OCI-M1 (cell line): ENCODE measurements at regions not wholly inside any gene's neighbourhood (a gene's known extent, or its start where the extent isn't known, plus 50 kb on each side); places are given as distances from the start of the nearest gene placed in this dataset.
A peak's percentile ranks its signal among the peaks of the same experiment; 100 is the strongest.

Experiments used
- DNase-seq: peaks from one replicate; lab custom pipeline; 2025; lab: John Stamatoyannopoulos, UW

- DNase-seq, result no peak
Observed at GRCh38 chr1:82215056-82215852, 414.5 kb downstream of the ADGRL2 start.

GRCh38 chr1:82214606-82215005 lies 413.9 kb downstream of the ADGRL2 start:
- no peak for DNase-seq

DNA sequence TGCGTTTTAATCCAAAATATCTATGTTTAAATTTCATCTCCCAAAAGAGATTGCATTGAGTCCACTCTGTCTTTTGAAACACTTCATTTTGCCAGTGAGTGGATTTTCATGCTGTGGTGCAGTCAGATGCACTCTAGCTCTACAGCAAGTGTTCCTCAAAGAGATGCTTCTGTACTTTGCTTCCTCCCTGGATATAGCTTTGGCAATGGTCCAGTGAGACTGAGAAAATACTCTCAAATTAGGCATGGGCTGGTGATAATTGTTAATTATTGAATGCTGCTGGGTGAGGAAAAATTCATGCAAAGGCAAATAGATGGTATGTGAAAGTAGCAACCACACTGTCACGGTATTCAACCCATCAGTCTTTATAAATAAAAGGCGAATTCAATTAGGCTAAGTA lies 396.9 kb downstream of the ADGRL2 start:
- DNase-seq, result no peak

DNA sequence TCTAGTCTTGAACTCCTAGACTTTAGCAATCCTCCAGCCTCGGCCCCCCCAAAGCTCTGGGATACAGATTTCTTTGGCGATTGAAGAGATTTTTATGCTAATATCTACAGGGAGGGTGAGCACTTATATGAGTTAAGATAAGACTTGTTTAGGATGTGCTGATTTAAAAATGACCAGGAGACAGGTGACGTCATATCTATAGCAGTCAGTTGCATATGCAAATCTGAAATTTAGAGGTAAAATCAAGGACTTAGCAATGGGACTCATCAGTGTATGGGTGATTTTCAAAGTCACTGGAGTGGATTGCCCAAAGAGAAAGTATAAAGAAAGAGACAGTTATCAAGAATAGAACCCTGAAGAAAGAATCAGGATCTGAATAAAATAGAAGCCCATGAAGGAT lies 394.5 kb downstream of the ADGRL2 start:
- no peak for DNase-seq

GRCh38 chr1:82185084-82185483 lies 384.4 kb downstream of the ADGRL2 start:
- no peak for DNase-seq

GRCh38 chr1:82181846-82182245 lies 381.1 kb downstream of the ADGRL2 start:
- DNase-seq, result no peak

- no peak for DNase-seq
Observed at GRCh38 chr1:82179131-82179530, 378.4 kb downstream of the ADGRL2 start.

DNA sequence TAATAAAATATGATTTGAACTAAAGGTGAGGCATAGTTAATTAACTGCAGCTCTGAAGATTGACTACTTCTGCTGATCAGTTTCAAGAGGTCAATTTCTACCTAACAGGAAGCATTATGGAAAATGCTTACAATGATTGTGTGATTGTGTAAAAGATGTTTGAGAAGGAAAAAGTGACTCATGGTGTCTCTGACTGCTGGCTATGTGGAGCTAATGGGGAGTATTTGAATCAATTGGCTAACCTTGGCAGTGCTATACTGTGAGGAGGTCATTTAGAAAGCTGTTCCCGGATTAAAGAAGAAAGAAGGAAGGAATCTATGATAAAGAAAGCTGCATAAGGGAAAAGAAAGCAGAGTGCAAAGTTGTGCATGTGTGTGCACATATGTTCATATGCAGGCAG lies 376.5 kb downstream of the ADGRL2 start:
- no peak for DNase-seq

GRCh38 chr1:82171955-82172354 lies 371.2 kb downstream of the ADGRL2 start:
- DNase-seq, result no peak

DNA sequence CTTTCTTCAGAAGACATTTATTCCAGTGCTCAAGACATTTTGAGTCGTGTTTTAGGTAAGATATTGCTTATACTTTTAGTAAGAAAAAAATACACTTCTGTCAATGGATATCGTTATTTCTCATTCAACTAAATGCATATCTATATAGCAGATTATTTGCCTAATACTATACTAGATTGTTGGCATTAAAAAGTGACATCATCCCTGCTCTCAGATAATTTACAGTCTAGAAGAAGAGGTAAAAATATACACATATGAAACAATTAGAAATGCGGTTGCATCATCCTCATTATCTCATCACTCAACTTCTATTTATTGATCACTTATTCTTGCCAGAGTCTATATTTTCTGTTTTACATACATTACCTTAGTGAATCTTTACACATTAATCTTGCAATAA lies 367.7 kb downstream of the ADGRL2 start:
- no peak for DNase-seq

GRCh38 chr1:82165304-82165703 lies 364.6 kb downstream of the ADGRL2 start:
- no peak for DNase-seq

GRCh38 chr1:82162486-82163420 lies 362.0 kb downstream of the ADGRL2 start:
- no peak for DNase-seq

DNA sequence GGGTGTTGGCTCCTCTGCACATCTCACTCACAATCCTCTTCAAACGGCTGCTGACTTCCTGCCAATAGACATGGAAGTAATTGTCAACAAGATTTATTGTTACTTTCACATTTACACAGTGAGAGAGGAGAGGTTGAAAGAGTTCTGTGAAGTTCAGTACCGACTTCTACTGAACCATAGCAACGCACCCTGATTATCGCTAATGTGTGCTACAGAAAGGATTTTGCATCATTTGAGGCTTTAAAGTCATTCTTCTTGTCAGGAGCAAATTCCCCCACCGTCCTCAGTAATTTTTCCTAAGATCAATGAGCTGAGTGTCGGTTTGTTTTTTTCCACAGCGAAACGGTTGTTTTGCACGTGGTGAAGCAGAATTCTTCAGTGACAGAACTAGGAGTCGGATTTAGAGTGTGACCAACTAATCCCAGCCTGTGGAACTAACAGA lies 361.0 kb downstream of the ADGRL2 start:
- DNase-seq, result peak; percentile 38

DNA sequence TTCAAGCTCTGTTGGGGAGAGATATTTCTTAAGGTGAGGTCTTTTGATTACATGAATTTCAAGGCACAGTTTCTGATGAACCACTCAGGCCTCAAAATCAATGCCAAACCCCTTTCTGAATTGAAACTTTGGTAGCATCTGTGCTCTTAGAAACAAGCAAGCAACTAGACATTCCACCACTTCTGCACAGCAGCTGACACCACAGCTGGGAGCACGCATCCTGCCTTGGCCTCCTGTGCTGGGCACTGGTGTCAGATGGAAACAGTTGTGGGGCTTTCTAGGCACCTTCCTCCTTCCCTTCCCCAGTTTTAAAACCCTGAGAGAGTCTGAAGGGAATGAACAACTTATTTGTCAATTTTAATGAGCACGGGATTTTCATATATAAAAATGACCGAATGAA lies 360.2 kb downstream of the ADGRL2 start:
- no peak for DNase-seq

DNA sequence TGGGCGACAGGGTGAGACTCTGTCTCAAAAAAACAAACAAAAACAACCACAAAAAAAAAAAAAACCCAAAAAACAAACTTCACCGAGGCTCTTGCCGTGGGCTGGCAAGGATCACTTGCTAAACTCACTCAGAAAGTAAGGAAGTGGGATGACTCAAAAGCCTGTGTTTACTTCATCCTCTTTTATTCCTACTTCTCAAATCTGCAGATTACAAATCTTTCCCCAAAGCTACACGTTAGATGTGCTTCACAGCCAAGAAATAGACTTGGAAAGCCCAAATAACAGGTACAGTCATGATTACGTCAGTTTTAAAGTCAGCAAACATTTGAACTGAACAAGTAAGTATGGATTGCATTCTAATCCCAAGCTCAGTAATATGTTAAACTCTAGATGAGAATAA lies 359.3 kb downstream of the ADGRL2 start:
- DNase-seq, result no peak

- DNase-seq, result no peak
Observed at GRCh38 chr1:82158981-82159380, 358.2 kb downstream of the ADGRL2 start.

DNA sequence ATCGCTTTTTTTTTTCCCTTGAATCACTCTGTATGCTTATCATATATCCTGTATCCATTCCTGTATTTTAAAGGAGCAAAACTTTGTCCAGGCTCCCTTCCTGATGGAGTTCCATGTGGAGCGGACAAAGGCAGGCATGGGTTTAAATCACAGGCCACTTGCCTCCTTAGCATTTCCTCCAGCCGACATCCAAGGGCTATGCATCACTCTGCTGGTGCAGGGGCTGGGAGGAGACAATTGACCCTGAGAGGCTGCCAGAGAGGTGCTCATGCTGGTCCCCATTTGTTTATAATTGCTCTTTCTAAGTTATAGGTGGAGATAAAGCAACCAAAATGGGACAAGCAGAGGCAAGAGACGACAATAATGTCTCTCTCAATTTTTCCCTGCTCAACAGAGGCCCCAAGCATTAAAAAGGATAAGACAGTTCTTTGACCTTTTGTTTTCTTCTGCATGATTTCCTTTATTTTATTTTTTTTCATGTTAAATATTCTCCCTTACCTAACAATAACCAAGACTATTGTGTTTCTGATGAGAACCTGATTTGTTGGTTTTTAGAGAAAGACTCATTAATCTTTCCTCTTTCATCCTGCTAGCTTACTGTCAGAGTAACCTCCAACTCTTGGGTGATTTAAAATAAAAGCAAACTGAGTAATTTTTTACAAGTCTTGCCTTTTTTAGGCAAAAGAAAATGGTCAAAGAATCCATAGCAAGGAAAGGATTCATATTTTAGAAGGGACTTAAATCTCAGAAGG lies 353.7 kb downstream of the ADGRL2 start:
- no peak for DNase-seq

GRCh38 chr1:82153752-82154151 lies 353.0 kb downstream of the ADGRL2 start:
- no peak for DNase-seq

DNA sequence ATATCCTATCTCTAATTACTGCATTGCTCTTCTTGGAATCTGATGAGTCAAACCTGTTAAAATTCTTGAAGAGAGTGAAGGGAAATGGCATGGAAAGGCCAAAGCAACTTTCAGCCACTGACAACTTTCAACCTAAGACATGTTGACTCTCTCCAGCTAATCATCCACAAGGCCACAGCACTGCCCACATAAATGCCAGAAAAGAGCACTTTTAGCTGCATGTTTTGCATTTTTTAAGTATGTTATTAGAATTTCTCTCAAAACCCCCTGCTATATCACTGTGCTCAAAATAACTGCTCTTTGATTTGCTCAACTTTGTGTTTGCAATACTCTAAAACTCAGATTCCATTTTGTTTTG lies 352.5 kb downstream of the ADGRL2 start:
- DNase-seq, result no peak

DNA sequence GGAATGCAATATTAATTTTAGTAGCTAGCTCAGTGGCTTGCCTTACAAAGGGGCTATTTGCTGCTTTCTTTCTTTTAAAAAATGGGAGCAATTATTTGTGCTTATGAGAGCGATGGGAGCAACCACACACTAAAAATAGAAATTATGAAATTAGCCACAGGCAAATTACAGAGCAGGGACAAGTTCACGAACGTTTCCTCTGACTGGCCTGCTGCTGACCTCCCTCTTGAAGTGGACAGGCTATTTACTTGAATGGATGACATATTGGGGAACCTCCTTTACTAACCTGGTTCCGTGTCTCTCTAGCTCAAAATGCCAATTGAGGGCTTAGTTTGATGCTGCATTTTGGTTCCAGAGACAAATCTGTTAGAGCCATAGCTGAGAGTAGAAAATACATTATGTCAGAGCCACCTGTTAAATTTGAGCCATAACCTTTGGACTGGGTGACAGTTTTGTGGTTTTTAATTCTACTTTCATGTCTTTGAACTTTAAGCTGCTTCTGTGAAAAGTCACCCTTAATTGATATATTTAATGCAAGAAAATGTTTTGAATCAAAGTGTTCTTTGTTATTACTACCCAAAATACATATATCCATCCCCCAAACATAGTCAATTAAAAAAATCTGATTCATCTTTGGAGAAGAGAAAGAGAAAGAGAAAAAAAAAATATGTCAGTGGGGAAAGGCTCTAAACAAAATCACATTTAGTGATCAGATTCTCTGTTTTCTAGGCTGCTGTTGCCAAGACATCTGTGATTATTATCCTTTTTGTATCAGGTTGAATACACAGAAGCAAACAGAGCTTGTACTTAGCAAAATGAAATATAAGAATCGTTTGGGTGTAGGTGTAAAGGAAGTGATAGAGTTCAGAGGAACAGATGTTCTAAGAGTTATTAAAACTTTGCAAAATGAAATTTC lies 351.9 kb downstream of the ADGRL2 start:
- DNase-seq, result no peak

DNA sequence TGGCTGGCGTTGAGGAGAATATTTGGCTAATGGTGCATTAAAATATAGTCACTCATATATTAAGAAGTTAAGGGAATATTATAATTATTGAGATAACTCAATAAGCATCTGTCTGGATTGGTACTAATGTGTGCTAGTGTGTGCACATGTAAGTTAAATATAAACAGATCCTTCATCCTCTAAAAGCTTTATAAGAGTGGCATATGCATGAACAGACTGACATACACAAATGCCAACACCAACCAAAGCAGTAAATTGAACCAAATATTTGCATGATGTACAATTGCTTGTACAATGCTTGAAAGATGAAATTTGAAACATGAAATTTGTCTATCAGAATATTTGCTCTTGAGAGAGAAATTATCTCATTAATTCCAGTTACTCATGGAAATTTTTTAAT lies 344.9 kb downstream of the ADGRL2 start:
- DNase-seq, result no peak
